PC-3 (cell line): ENCODE measurements at regions not wholly inside any gene's neighbourhood (a gene's known extent, or its start where the extent isn't known, plus 50 kb on each side); places are given as distances from the start of the nearest gene placed in this dataset.

ENCODE experiments used
- ATAC-seq: fragments of 200-7000 bp; cut with Tn5 transposase; 2 replicates; pipeline ENCODE4 v1.9.1; 2020; ENCODE audit warnings: mild to moderate bottlenecking, moderate library complexity
- BruUV-seq: library from RNA; stranded (reverse); fragments of 400-500 nt; replicated peaks from 2 replicates; lab custom pipeline; 2021; lab: Mats Ljungman, UMichigan
- CTCF ChIA-PET: fragments of 300-600 bp; sonication (Branson Sonifier 250); formaldehyde crosslinking; loops from one replicate; lab custom pipeline; 2022; ENCODE audit warnings: antibody characterized with exemption; lab: Charles Lee
- POLR2A ChIA-PET: fragments of 300-600 bp; sonication (Branson Sonifier 250); formaldehyde crosslinking; loops from one replicate; lab custom pipeline; 2022; ENCODE audit warnings: antibody characterized with exemption; ENCODE audit not compliant: unreplicated experiment; lab: Charles Lee
- DNase-seq: peaks from one replicate; pipeline ENCODE4 v3.0.0-alpha.2; 2015
- H2AFZ ChIP-seq: fragments of 300-600 bp; sonication (generic); 2 replicates; pipeline ENCODE4 v1.6.0; 2016; ENCODE audit warnings: antibody characterized with exemption, low read length
- H3F3A ChIP-seq: fragments of 300-600 bp; sonication (generic); one replicate; pipeline ENCODE4 v1.6.0; 2017; ENCODE audit warnings: antibody characterized with exemption, low read length, control low read depth, mild to moderate bottlenecking; ENCODE audit not compliant: unreplicated experiment
- H3K27ac ChIP-seq: fragments of 300-600 bp; sonication (generic); 2 replicates; pipeline ENCODE4 v1.5.1; 2016; ENCODE audit warnings: mild to moderate bottlenecking, low read length
- H3K27me3 ChIP-seq: fragments of 300-600 bp; sonication (generic); 2 replicates; pipeline ENCODE4 v1.6.1; 2016; ENCODE audit warnings: low read length, mixed read lengths
- H3K36me3 ChIP-seq: fragments of 300-600 bp; sonication (generic); 2 replicates; pipeline ENCODE4 v1.6.1; 2016; ENCODE audit warnings: low read depth, mixed run types, low read length, mixed read lengths
- H3K4me1 ChIP-seq: fragments of 300-600 bp; sonication (generic); 2 replicates; pipeline ENCODE4 v1.5.1; 2016; ENCODE audit warnings: low read length; ENCODE audit not compliant: insufficient read depth
- H3K4me2 ChIP-seq: fragments of 300-600 bp; sonication (generic); 2 replicates; pipeline ENCODE4 v1.6.0; 2016; ENCODE audit warnings: low read length
- H3K4me3 ChIP-seq: fragments of 300-600 bp; sonication (generic); 2 replicates; pipeline ENCODE4 v1.5.1; 2016; ENCODE audit warnings: mild to moderate bottlenecking, low read length, mixed read lengths
- H3K79me2 ChIP-seq: fragments of 300-600 bp; sonication (generic); 2 replicates; pipeline ENCODE4 v1.6.1; 2017; ENCODE audit warnings: low read length, mixed read lengths
- H3K9ac ChIP-seq: fragments of 300-600 bp; sonication (generic); 2 replicates; pipeline ENCODE4 v1.6.0; 2016; ENCODE audit warnings: mild to moderate bottlenecking, low read length
- H3K9me2 ChIP-seq: fragments of 300-600 bp; sonication (generic); replicated peaks from 2 replicates; pipeline ENCODE4 v1.6.1; 2016; ENCODE audit warnings: mixed run types, low read length, mixed read lengths
- H3K9me3 ChIP-seq: fragments of 300-600 bp; sonication (generic); 2 replicates; pipeline ENCODE4 v1.6.1; 2016; ENCODE audit warnings: low read length, mixed read lengths
- H4K20me1 ChIP-seq: fragments of 300-600 bp; sonication (generic); 2 replicates; pipeline ENCODE4 v1.6.1; 2016; ENCODE audit warnings: low read length, mixed read lengths
- EZH2 ChIP-seq: fragments of 300-600 bp; sonication (generic); IDR thresholded peaks from one replicate; pipeline ENCODE4 v1.6.1; 2017; ENCODE audit warnings: antibody characterized with exemption, mild to moderate bottlenecking, low read length; ENCODE audit not compliant: unreplicated experiment
- EZH2phosphoT487 ChIP-seq: fragments of 300-600 bp; sonication (generic); IDR thresholded peaks from 2 replicates; pipeline ENCODE4 v1.6.1; 2018; ENCODE audit warnings: mild to moderate bottlenecking, antibody characterized with exemption, low read length, borderline replicate concordance
- intact Hi-C: fragments of 100-400 bp; cut with micrococcal nuclease; formaldehyde crosslinking; loops from 2 replicates; pipeline ENCODE4 v1.9.0; 2023
- TF ChIP-seq, protein P1 (sequence below): fragments of 300-600 bp; sonication (generic); conservative IDR thresholded peaks from 2 replicates; pipeline ENCODE4 v1.5.1; 2017; ENCODE audit warnings: antibody characterized with exemption, low read depth, mild to moderate bottlenecking, low read length

DNA sequence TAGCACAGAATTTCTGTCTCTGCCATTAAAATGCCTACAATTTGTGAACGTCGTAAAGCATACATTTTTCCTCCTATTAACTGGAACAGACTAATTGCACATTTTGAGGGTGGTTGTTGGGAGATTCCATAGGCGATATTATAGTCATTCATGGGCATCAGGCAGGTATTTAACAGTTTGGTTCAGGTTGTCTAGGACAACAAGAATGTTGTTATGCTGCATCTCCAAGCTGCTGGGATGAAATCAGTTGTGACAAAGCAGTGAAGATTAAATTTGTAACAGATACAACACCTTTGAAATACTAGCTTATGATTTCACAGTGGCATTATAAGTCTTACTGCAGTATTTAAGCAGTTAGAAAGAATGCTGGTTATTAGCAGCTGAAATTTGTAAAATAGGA is 339.7 kb upstream of the PITX2 start:
- POLR2A ChIA-PET, result no interaction called here
- no peaks in the 10 kb centered on the region for H3K9me3 ChIP-seq
- H3K9me2 ChIP-seq, result no peaks in the 10 kb centered on the region
- no peak overlapping the region for H3K9ac ChIP-seq
- no peaks in the 10 kb centered on the region for H3K79me2 ChIP-seq
- ATAC-seq (no peak), DNase-seq (no peak)
- H3K4me3 ChIP-seq, result no peak overlapping the region
- H3K36me3 ChIP-seq, result no peaks in the 10 kb centered on the region
- intact Hi-C loops, result loop anchor here (5.0 kb wide), 1 partner anchor 670 kb away; no protein-coding TSS in a partner anchor
- H3K4me2 ChIP-seq, result no peak overlapping the region
- H2AFZ ChIP-seq, result no peak overlapping the region
- CTCF ChIA-PET, result no interaction called here
- peaks cover 62% of the 10 kb centered on the region for H3K27me3 ChIP-seq
- no peaks in the 10 kb centered on the region for H4K20me1 ChIP-seq
- H3K4me1 ChIP-seq, result no peaks in the 10 kb centered on the region
- H3F3A ChIP-seq, result no peaks in the 10 kb centered on the region
- BruUV-seq, result no TSS peak
- no peak overlapping the region for H3K27ac ChIP-seq
- TF ChIP-seq EZH2phosphoT487, result no peak
- TF ChIP-seq EZH2, result no peak
- TF ChIP-seq, protein P1, sequence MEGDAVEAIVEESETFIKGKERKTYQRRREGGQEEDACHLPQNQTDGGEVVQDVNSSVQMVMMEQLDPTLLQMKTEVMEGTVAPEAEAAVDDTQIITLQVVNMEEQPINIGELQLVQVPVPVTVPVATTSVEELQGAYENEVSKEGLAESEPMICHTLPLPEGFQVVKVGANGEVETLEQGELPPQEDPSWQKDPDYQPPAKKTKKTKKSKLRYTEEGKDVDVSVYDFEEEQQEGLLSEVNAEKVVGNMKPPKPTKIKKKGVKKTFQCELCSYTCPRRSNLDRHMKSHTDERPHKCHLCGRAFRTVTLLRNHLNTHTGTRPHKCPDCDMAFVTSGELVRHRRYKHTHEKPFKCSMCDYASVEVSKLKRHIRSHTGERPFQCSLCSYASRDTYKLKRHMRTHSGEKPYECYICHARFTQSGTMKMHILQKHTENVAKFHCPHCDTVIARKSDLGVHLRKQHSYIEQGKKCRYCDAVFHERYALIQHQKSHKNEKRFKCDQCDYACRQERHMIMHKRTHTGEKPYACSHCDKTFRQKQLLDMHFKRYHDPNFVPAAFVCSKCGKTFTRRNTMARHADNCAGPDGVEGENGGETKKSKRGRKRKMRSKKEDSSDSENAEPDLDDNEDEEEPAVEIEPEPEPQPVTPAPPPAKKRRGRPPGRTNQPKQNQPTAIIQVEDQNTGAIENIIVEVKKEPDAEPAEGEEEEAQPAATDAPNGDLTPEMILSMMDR, result no peak

DNA sequence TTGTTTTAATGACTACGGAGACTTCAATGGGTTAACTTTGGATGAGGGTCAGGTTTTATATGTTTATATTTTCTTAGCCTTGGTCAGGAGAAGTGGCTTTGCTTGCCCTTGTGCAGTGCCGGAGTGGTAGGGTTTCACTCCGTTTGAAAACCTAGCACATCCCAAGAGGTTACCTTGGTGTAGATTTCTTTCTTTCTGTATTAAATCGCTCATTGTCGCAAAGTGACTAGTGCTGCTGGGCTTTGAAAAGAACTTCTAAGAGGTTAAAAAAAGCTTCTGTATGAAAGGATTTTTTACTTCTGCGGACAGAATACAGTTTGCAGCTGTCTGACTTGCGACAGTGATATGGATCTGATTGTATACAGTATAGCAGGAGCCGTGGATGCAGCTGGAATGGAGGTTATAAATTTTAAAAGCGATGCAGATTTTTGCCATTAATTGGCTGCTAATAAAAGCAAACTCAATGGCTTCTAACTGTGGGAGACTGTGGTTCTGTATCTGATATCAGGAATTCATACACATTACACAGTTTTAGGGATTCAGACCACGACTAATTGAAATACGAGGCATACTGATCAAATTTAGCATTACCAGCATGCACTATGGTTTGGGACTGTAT is 340.9 kb upstream of the PITX2 start:
- BruUV-seq, result no TSS peak
- DNase-seq (no peak), ATAC-seq (no peak)
- ChIA-PET POLR2A (no interaction called here), CTCF (no interaction called here)
- Histone ChIP-seq H3K4me2 (no peak overlapping the region), H3K27ac (no peak overlapping the region), H3K79me2 (no peaks in the 10 kb centered on the region), H3K9ac (no peak overlapping the region), H3K27me3 (peaks cover 51% of the 10 kb centered on the region), H2AFZ (no peak overlapping the region), H3K36me3 (no peaks in the 10 kb centered on the region), H4K20me1 (no peaks in the 10 kb centered on the region), H3F3A (no peaks in the 10 kb centered on the region), H3K4me3 (no peak overlapping the region), H3K9me2 (no peaks in the 10 kb centered on the region), H3K9me3 (no peaks in the 10 kb centered on the region), H3K4me1 (no peaks in the 10 kb centered on the region)
- TF ChIP-seq, protein P1, result no peak
- TF ChIP-seq EZH2phosphoT487 (no peak), EZH2 (no peak)
- intact Hi-C loops, result loop anchor here (5.0 kb wide), 1 partner anchor 669 kb away; no protein-coding TSS in a partner anchor

DNA sequence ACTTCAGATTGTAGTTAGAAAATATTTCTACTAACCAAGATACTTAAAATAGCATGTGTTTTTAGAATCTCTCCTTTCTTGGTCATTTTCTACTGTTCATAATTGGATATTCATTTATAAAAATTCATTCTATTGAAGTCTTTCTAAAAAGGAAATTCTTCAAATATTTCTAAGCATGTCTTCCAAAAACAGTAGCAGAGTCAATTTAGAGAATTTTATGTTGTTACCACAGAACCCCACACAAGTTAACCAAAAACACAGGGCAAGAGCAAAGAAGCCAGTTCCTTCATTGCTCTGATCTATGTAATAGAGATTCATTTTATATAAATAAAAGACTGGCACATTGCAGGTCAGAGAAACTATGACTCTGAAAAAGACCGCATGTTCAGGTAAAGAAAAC is 345.1 kb upstream of the PITX2 start:
- H3K4me3 ChIP-seq, result no peak overlapping the region
- H3K36me3 ChIP-seq, result no peaks in the 10 kb centered on the region
- no peak overlapping the region for H3K4me2 ChIP-seq
- no peak overlapping the region for H2AFZ ChIP-seq
- no peaks in the 10 kb centered on the region for H3F3A ChIP-seq
- peaks cover 27% of the 10 kb centered on the region for H3K27me3 ChIP-seq
- BruUV-seq, result no TSS peak
- H3K9me2 ChIP-seq, result no peaks in the 10 kb centered on the region
- no peak overlapping the region for H3K27ac ChIP-seq
- TF ChIP-seq EZH2, result no peak
- TF ChIP-seq, protein P1, result no peak
- TF ChIP-seq EZH2phosphoT487, result no peak
- no peaks in the 10 kb centered on the region for H4K20me1 ChIP-seq
- ChIA-PET POLR2A (no interaction called here), CTCF (no interaction called here)
- H3K4me1 ChIP-seq, result no peaks in the 10 kb centered on the region
- H3K9ac ChIP-seq, result no peak overlapping the region
- intact Hi-C loops, result no loop called here
- H3K9me3 ChIP-seq, result no peaks in the 10 kb centered on the region
- DNase-seq (no peak), ATAC-seq (no peak)
- no peaks in the 10 kb centered on the region for H3K79me2 ChIP-seq
